ENCODE measurements at regions not wholly inside any gene's neighbourhood (a gene's known extent, or its start where the extent isn't known, plus 50 kb on each side); places are given as distances from the start of the nearest gene placed in this dataset.

GRCh38 chr10:47139121-47139520, 160.9 kb upstream of the GDF10 start:
- 80 to 91% methylated on average over 7 of the region's 7 CpGs for WGBS, 2 donors
- DNase-seq (ENCODE audit: low spot score in 2 of 2): no peak
- TF ChIP-seq CTCF (IDR thresholded peaks at IDR 0.05): no peak
- no peak for TF ChIP-seq POLR2A (IDR thresholded peaks at IDR 0.05)
- H3K4me3 ChIP-seq (ENCODE audit: low read depth, poor library complexity, severe bottlenecking): no peak overlapping the region
- intact Hi-C loops (cut with DNase I; ENCODE audit: low total_unique reads): no loop called here

- 82 to 85% methylated on average over 6 of the region's 6 CpGs for WGBS, 2 donors
- intact Hi-C loops (cut with DNase I; ENCODE audit: low total_unique reads): no loop called here
- DNase-seq (ENCODE audit: low spot score in 2 of 2): no peak
- H3K4me3 ChIP-seq (ENCODE audit: low read depth, poor library complexity, severe bottlenecking): no peak overlapping the region
- TF ChIP-seq CTCF (IDR thresholded peaks at IDR 0.05): no peak
These were observed 159.1 kb upstream of the GDF10 start for GRCh38 chr10:47140761-47141348.

- intact Hi-C loops (cut with DNase I; ENCODE audit: low total_unique reads): no loop called here
- no peak for DNase-seq (ENCODE audit: low spot score in 2 of 2)
- no peak overlapping the region for H3K4me3 ChIP-seq (ENCODE audit: low read depth, poor library complexity, severe bottlenecking)
- WGBS, 2 donors: 91 to 94% methylated on average over 5 of the region's 5 CpGs
- no peak for TF ChIP-seq CTCF (IDR thresholded peaks at IDR 0.05)
These were observed 158.6 kb upstream of the GDF10 start for GRCh38 chr10:47141349-47141748.

GRCh38 chr10:47143072-47143471, 156.9 kb upstream of the GDF10 start:
- TF ChIP-seq POLR2A (IDR thresholded peaks at IDR 0.05) (no peak), CTCF (IDR thresholded peaks at IDR 0.05) (no peak)
- 82 to 89% methylated on average over 9 of the region's 9 CpGs for WGBS, 2 donors

GRCh38 chr10:47143473-47143872, 156.5 kb upstream of the GDF10 start:
- no peak for DNase-seq (ENCODE audit: low spot score in 2 of 2)
- TF ChIP-seq POLR2A (IDR thresholded peaks at IDR 0.05) (no peak), CTCF (IDR thresholded peaks at IDR 0.05) (no peak)
- H3K4me3 ChIP-seq (ENCODE audit: low read depth, poor library complexity, severe bottlenecking): no peak overlapping the region
- 89 to 100% methylated on average over 1 of the region's 1 CpG for WGBS, 2 donors
- intact Hi-C loops (cut with DNase I; ENCODE audit: low total_unique reads): no loop called here

More at GRCh38 chr10:47143072-47143471, 156.9 kb upstream of the GDF10 start:
- no peak overlapping the region for H3K4me3 ChIP-seq (ENCODE audit: low read depth, poor library complexity, severe bottlenecking)
- intact Hi-C loops (cut with DNase I; ENCODE audit: low total_unique reads): no loop called here
- no peak for DNase-seq (ENCODE audit: low spot score in 2 of 2)

- intact Hi-C loops (cut with DNase I; ENCODE audit: low total_unique reads): no loop called here
- H3K4me3 ChIP-seq (ENCODE audit: low read depth, poor library complexity, severe bottlenecking): no peak overlapping the region
- TF ChIP-seq CTCF (IDR thresholded peaks at IDR 0.05) (no peak), POLR2A (IDR thresholded peaks at IDR 0.05) (no peak)
- 86 to 96% methylated on average over 3 of the region's 3 CpGs for WGBS, 2 donors
- DNase-seq (ENCODE audit: low spot score in 2 of 2): no peak
These were observed 155.5 kb upstream of the GDF10 start for GRCh38 chr10:47144525-47144924.

Data from lower leg skin (tissue), 4 donors.